BLaER1 treated with 17β-estradiol and CSF1 and Interleukin-3, amounts not matched to agents 10 nM and 100 nM (cell line): ENCODE measurements at regions not wholly inside any gene's neighbourhood (a gene's known extent, or its start where the extent isn't known, plus 50 kb on each side); places are given as distances from the start of the nearest gene placed in this dataset.

Source experiments
- H3K27ac ChIP-seq, 11 experiments: shearing (Covaris generic); formaldehyde crosslinking; 2 replicates each; pipeline ENCODE4 v1.8.1; 2022
- H3K27me3 ChIP-seq, 11 experiments: shearing (Covaris generic); formaldehyde crosslinking; 2 replicates each; pipeline ENCODE4 v1.8.1; 2022
- H3K36me3 ChIP-seq, 11 experiments: shearing (Covaris generic); formaldehyde crosslinking; 2 replicates each; pipeline ENCODE4 v1.8.1; 2022
- H3K4me1 ChIP-seq, 10 experiments: shearing (Covaris generic); formaldehyde crosslinking; 2 replicates each; pipeline ENCODE4 v1.8.1; 2022
- H3K4me2 ChIP-seq, 11 experiments: shearing (Covaris generic); formaldehyde crosslinking; 2 replicates each; pipeline ENCODE4 v1.8.1; 2022
- H3K4me3 ChIP-seq, 10 experiments: shearing (Covaris generic); formaldehyde crosslinking; 2 replicates each; pipeline ENCODE4 v1.8.1; 2022
- H3K9ac ChIP-seq, 11 experiments: shearing (Covaris generic); formaldehyde crosslinking; 2 replicates each; pipeline ENCODE4 v1.8.1; 2022
- H3K9me3 ChIP-seq, 11 experiments: shearing (Covaris generic); formaldehyde crosslinking; replicated peaks in 1 of 11; 2 replicates each; pipeline ENCODE4 v1.8.1; 2022
- H4K20me1 ChIP-seq, 11 experiments: shearing (Covaris generic); formaldehyde crosslinking; 2 replicates each; pipeline ENCODE4 v1.8.1; 2022
- Cebpa-rat ChIP-seq, 11 experiments: shearing (Covaris generic); IDR thresholded peaks; 2 replicates each; pipeline ENCODE4 v1.8.1; 2022

- Histone ChIP-seq H3K9me3 (peaks cover 27 to 66% (median 40%) of the 10 kb centered on the region in 11 experiments), H3K27ac (no peak overlapping the region), H3K4me3 (no peak overlapping the region), H3K36me3 (no peaks in the 10 kb centered on the region), H3K9ac (no peak overlapping the region), H3K4me2 (no peak overlapping the region), H3K4me1 (no peaks in the 10 kb centered on the region), H4K20me1 (no peaks in the 10 kb centered on the region), H3K27me3 (no peaks in the 10 kb centered on the region)
- TF ChIP-seq Cebpa-rat (IDR thresholded peaks at IDR 0.05) = no peak
Observed at GRCh38 chr16:31819948-31820347, 53.7 kb upstream of the ZNF267 start.
